ENCODE measurements at regions not wholly inside any gene's neighbourhood (a gene's known extent, or its start where the extent isn't known, plus 50 kb on each side); places are given as distances from the start of the nearest gene placed in this dataset.

GRCh38 chrX:63434665-63435064, 83.5 kb upstream of the SPIN4 start:
- ATAC-seq (ENCODE audit: low FRiP score) (no peak), DNase-seq (ENCODE audit: low spot score) (no peak)
- no peak for TF ChIP-seq CTCF (IDR thresholded peaks at IDR 0.05)

GRCh38 chrX:63434206-63434605, 83.1 kb upstream of the SPIN4 start:
- DNase-seq (ENCODE audit: low spot score) (no peak), ATAC-seq (ENCODE audit: low FRiP score) (no peak)
- TF ChIP-seq CTCF (IDR thresholded peaks at IDR 0.05): no peak

- no peak for TF ChIP-seq CTCF (IDR thresholded peaks at IDR 0.05)
- ATAC-seq (ENCODE audit: low FRiP score): no peak
- no peak for DNase-seq (ENCODE audit: low spot score)
Observed at GRCh38 chrX:63430026-63430425, 78.9 kb upstream of the SPIN4 start.

- DNase-seq (ENCODE audit: low spot score) (no peak), ATAC-seq (ENCODE audit: low FRiP score) (no peak)
- TF ChIP-seq CTCF (IDR thresholded peaks at IDR 0.05): no peak
Observed at GRCh38 chrX:63428348-63428747, 77.2 kb upstream of the SPIN4 start.

- DNase-seq (ENCODE audit: low spot score) (no peak), ATAC-seq (ENCODE audit: low FRiP score) (no peak)
- no peak for TF ChIP-seq CTCF (IDR thresholded peaks at IDR 0.05)
Observed at GRCh38 chrX:63426519-63426918, 75.4 kb upstream of the SPIN4 start.

- no peak for ATAC-seq (ENCODE audit: low FRiP score)
- no peak for TF ChIP-seq CTCF (IDR thresholded peaks at IDR 0.05)
- DNase-seq (ENCODE audit: low spot score): no peak
Observed at GRCh38 chrX:63424063-63424462, 72.9 kb upstream of the SPIN4 start.

GRCh38 chrX:63421411-63421810, 70.3 kb upstream of the SPIN4 start:
- ATAC-seq (ENCODE audit: low FRiP score) (no peak), DNase-seq (ENCODE audit: low spot score) (no peak)
- TF ChIP-seq CTCF (IDR thresholded peaks at IDR 0.05): no peak

Measured in omental fat pad (tissue), 3 donors.